Glomerular visceral epithelial cell (primary cell): ENCODE measurements at regions not wholly inside any gene's neighbourhood (a gene's known extent, or its start where the extent isn't known, plus 50 kb on each side); places are given as distances from the start of the nearest gene placed in this dataset.

Source experiments
- DNase-seq: peaks from one replicate; pipeline ENCODE4 v3.0.0-alpha.2; 2016; ENCODE audit errors: extremely low spot score

DNA sequence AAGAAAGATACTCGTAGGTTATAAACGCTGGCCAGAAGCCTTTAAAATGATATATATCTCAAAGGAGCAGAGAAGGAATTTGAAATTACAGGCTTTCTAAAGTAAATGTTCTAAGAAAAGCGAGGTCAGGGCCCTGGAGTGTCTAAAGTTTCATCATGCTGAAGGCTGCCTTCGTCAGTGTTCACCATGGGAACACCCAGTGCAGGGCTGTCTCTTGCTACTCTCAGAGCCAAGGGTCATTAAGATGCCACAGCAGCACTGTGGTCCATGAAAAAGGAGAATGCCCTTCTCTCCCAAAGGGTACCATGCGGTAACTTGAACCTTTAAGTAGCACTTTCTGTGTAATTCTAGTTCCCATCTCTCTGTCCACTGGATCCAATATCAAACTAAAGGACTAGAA lies 174.5 kb upstream of the NWD2 start:
- no peak for DNase-seq

GRCh38 chr4:37071576-37071975 lies 173.0 kb upstream of the NWD2 start:
- no peak for DNase-seq

DNA sequence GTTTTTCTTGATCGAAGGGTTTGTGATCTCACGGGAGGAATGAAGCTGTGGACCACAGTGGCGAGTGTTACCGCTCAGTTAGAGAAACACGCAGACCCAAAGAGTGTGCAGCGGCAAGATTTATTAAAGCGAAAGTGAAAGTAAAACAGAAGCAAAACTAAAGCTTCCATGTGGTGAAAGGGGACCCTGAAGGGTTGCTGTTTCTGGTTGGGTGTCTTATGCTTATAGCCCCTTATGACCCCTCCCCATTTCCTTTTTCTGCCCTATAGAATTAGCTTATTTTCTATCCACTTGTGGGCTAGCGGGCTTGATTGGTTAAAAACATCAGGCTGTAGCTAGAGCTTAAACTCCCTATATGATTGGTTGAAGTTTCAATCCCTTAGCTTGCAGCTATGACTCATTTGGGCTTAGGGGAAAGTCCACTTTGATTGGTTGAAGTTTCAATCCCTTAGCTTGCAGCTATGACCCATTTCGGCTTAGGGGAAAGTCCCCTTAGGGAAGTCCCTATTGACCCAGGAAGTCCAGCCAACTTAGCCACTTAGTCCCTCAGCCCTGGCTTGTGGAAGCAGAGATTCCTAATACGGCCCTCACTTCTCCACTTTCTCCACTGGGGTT lies 171.2 kb upstream of the NWD2 start:
- no peak for DNase-seq

DNA sequence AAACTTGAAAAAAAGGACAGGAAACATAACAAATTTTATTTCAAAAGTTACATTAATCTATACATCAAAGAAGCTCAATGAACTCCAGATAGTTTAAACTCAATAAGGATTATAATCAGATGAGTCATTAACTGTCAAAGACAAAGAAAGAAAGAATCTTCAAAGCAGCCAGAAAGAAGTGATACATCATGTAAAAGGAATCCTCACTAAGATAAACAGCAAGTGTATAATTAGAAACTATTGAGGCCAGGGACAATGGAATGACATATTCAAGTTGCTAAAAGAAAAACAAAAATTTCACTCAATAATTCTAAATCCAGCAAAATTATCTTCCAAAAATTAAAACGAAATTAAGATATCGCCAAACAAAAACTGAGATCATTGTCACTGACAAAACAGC lies 161.6 kb upstream of the NWD2 start:
- no peak for DNase-seq

DNA sequence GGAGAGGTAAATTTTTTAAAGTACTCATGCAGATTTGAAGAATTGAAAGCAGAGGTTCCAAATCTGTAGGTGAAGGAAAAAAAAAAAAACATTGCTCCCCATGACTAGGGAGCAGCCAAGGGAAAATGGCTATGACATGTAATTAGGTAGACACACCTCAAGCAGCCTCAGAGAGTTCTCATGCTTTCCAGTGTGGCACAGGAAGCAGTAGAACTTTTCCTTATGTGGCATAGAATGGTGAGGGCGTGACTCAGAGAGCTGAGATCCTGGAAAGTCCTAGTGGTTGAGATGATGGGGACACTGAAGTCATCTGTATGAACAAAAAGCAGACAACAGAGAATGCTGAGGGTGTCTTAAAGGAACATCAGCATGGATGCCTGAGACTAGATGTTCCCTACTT lies 148.6 kb upstream of the NWD2 start:
- no peak for DNase-seq

- DNase-seq: no peak
These were observed 143.4 kb upstream of the NWD2 start for GRCh38 chr4:37101182-37101581.

- DNase-seq: no peak
These were observed 142.9 kb upstream of the NWD2 start for GRCh38 chr4:37101686-37102085.

DNA sequence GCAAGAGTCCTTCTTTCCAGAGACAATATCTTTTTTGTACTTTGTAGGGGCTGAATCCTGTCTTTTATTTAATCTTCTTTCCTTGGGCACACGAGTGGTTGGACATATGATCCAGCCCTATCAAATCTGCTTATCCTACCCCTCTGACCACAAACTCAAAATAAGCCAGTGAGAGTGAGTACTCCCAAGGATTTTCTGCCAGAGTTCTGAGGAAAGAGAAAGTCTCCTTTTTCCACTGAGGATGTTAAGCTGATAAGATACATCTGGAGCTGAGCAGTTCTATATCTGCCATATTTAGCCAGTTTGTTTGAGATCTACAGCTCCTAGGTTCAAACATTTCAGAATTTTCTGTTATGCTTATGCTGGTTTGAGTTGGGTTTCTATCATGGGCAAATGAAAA lies 134.8 kb upstream of the NWD2 start:
- no peak for DNase-seq

DNA sequence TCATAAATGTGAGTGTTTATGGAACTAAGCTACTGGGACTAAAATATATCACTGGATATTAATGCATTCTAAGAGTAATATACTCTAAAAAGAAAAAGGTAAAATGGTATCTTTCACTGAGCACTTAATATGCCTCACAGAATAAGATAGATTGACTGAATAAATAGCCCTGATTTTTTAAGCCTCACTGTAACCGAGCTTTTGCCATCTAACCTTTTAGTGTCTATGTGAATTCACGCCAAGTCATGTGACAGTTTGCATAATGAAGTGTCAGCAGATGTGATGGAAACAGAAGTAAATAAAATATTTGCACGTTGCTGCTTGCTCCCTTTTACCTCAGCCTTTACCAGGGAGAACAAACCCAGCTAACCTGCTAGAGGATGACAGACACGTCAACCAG lies 119.7 kb upstream of the NWD2 start:
- no peak for DNase-seq

GRCh38 chr4:37126051-37126450 lies 118.5 kb upstream of the NWD2 start:
- no peak for DNase-seq

- DNase-seq: no peak
These were observed 114.1 kb upstream of the NWD2 start for GRCh38 chr4:37130465-37130864.

DNA sequence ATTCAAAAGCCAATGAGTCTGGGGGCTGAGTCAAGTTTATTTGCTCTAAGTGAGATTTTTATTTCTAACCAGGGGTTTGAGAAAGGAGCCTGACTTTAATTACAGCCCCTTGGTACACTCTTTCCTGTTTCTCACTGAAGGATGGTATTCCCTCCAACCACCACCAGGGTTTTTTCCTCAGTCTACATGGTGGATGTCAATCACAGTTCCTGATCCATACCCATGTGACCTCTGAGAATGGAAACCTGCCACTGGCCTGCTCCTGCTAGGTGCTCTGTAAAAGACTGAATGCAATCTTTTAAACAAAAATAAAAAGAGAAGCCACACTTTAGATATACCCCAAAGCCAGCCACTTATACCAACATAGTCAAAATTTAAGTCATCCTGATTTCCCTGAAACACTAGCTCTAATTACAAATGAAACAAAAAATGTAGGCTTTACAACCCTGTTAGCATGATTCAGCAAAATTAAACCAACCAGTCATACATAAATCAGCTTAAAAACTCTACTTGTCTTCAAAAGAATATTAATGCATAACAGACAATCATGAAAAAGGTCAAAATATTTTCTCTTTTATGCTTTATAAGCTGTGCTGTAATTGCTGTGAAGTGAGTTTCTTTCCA lies 112.1 kb upstream of the NWD2 start:
- no peak for DNase-seq

- no peak for DNase-seq
These were observed 111.6 kb upstream of the NWD2 start for GRCh38 chr4:37132975-37133360.

DNA sequence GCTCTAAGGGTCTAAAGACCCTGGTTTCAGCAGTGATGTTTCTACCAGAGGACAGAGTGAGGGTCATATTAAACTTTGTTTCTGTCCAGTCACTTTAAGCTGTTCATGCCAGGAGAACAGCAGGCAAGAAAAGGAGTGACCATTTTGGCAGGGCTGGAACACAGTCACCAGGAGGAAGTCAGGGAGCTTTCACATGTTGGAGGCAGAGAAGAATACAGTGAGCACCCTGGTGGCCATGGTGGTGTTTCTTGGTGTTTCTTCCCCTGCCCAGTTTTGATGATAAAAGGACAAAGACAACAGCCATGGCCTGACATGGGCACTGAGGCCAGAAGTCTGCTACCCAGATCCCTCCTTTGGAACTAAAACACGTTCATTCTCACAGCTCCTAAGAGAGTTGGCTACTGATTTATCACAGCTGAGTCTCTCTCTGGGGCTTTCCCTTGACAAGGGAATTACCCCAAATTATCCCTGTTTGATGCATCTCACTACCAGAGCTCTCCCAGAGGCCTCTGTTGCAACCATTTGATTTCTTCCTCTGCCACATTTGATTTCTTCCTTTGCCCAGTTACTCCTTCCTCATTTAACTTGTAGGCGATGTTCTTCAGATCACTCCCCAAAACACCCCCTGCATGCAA lies 106.4 kb upstream of the NWD2 start:
- peak; percentile 6 for DNase-seq

- no peak for DNase-seq
These were observed 105.8 kb upstream of the NWD2 start for GRCh38 chr4:37138789-37139188.

GRCh38 chr4:37139987-37140386 lies 104.6 kb upstream of the NWD2 start:
- no peak for DNase-seq

DNA sequence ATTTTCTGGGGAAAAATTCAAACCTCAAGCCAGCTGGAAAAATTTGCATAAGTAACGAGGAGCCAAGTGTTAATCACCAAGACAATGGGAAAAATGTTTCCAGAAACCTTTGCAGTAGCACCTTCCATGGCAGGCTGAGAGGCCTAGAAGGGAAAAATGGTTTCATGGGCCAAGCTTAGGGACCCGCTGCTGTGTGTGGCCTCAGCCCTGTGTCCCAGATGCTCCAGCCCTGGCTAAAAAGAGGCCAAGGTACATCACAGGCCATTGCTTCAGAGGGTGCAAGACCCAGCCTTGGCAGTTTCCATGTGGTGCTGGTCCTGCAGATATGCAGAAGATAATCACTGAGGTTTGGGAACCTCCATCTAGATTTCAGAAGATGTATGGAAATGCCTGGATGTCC lies 98.3 kb upstream of the NWD2 start:
- DNase-seq: no peak

- no peak for DNase-seq
These were observed 86.9 kb upstream of the NWD2 start for GRCh38 chr4:37157476-37158167.

GRCh38 chr4:37160653-37161052 lies 83.9 kb upstream of the NWD2 start:
- DNase-seq: no peak

DNA sequence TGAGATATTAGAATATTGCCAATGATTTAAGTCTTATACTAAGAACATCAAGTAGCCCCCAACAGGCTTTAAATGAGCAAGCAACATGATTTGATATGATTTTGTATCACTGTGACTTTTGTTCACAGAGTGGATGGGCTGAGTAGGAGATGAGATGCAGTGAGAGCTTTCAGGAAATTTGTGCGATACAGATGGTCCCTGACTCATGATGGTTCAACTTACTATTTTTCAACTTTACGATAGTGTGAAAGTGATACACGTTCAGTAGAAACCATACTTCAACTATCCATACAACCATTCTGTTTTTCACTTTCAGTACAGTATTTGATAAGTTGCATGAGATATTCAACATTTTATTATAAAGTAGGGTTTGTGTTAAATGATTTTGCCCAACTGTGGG lies 78.7 kb upstream of the NWD2 start:
- no peak for DNase-seq

- no peak for DNase-seq
These were observed 74.6 kb upstream of the NWD2 start for GRCh38 chr4:37169956-37170355.

GRCh38 chr4:37188100-37188499 lies 56.4 kb upstream of the NWD2 start:
- DNase-seq: no peak
